H9 (cell line): ENCODE measurements at regions not wholly inside any gene's neighbourhood (a gene's known extent, or its start where the extent isn't known, plus 50 kb on each side); places are given as distances from the start of the nearest gene placed in this dataset.

Experiments used
- DNase-seq: peaks from one replicate; pipeline ENCODE4 v3.0.0-alpha.2; 2017
- H2AFZ ChIP-seq: one replicate; pipeline ENCODE4 v1.6.1; 2013; ENCODE audit warnings: mild to moderate bottlenecking, low read length, control low read depth, moderate library complexity
- H2AK5ac ChIP-seq: 2 replicates; pipeline ENCODE4 v1.6.1; 2013; ENCODE audit warnings: low read length, control low read depth, mixed read lengths; ENCODE audit not compliant: insufficient read length
- H2BK120ac ChIP-seq: one replicate; pipeline ENCODE4 v1.6.1; 2013; ENCODE audit warnings: low read depth, mild to moderate bottlenecking, low read length, control low read depth, inconsistent platforms; ENCODE audit not compliant: poor library complexity, severe bottlenecking
- H2BK12ac ChIP-seq: 2 replicates; pipeline ENCODE4 v1.6.1; 2013; ENCODE audit warnings: low read length, control low read depth, mixed read lengths, low read depth; ENCODE audit not compliant: insufficient read length
- H2BK15ac ChIP-seq: 2 replicates; pipeline ENCODE4 v1.6.1; 2013; ENCODE audit warnings: low read depth, low read length, control low read depth
- H2BK20ac ChIP-seq: one replicate; pipeline ENCODE4 v1.6.1; 2013; ENCODE audit warnings: low read depth, mild to moderate bottlenecking, low read length, control low read depth, inconsistent platforms; ENCODE audit not compliant: poor library complexity, severe bottlenecking
- H2BK5ac ChIP-seq: 2 replicates; pipeline ENCODE4 v1.6.1; 2013; ENCODE audit warnings: low read length, control low read depth, mixed read lengths; ENCODE audit not compliant: insufficient read length
- H3K14ac ChIP-seq: 2 replicates; pipeline ENCODE4 v1.6.1; 2013; ENCODE audit warnings: low read length, control low read depth; ENCODE audit not compliant: insufficient read depth
- H3K18ac ChIP-seq: 2 replicates; pipeline ENCODE4 v1.6.1; 2013; ENCODE audit warnings: low read depth, mild to moderate bottlenecking, mixed read lengths, low read length, control low read depth; ENCODE audit not compliant: insufficient read length
- H3K23ac ChIP-seq: 2 replicates; pipeline ENCODE4 v1.6.1; 2013; ENCODE audit warnings: low read length, control low read depth, mixed read lengths, low read depth; ENCODE audit not compliant: insufficient read length
- H3K23me2 ChIP-seq: 2 replicates; pipeline ENCODE4 v1.6.1; 2013; ENCODE audit warnings: low read depth, mild to moderate bottlenecking, mixed read lengths, low read length, control low read depth; ENCODE audit not compliant: insufficient read length, poor library complexity, severe bottlenecking
- H3K27ac ChIP-seq: 2 replicates; pipeline ENCODE4 v1.5.1; 2013; ENCODE audit warnings: low read length, control low read depth, mixed read lengths, low read depth; ENCODE audit not compliant: insufficient read length
- H3K27me3 ChIP-seq: 2 replicates; pipeline ENCODE4 v1.6.1; 2013; ENCODE audit warnings: low read length, control low read depth, inconsistent platforms; ENCODE audit not compliant: insufficient read depth
- H3K4ac ChIP-seq: 2 replicates; pipeline ENCODE4 v1.6.1; 2013; ENCODE audit warnings: low read depth, mild to moderate bottlenecking, control low read depth, inconsistent platforms, low read length, moderate library complexity
- H3K4me1 ChIP-seq: 2 replicates; pipeline ENCODE4 v1.6.1; 2013; ENCODE audit warnings: low read length, control low read depth, inconsistent platforms; ENCODE audit not compliant: insufficient read depth
- H3K4me2 ChIP-seq: 2 replicates; pipeline ENCODE4 v1.6.1; 2013; ENCODE audit warnings: low read length, control low read depth, mixed read lengths; ENCODE audit not compliant: insufficient read length, insufficient read depth
- H3K56ac ChIP-seq: 2 replicates; pipeline ENCODE4 v1.6.1; 2013; ENCODE audit warnings: low read depth, mild to moderate bottlenecking, mixed read lengths, low read length, control low read depth; ENCODE audit not compliant: insufficient read length
- H3K79me1 ChIP-seq: 2 replicates; pipeline ENCODE4 v1.6.1; 2013; ENCODE audit warnings: low read depth, mild to moderate bottlenecking, moderate library complexity, low read length, control low read depth, inconsistent platforms; ENCODE audit not compliant: insufficient read depth, poor library complexity, severe bottlenecking
- H3K79me2 ChIP-seq: 2 replicates; pipeline ENCODE4 v1.6.1; 2013; ENCODE audit warnings: low read length, control low read depth, inconsistent platforms; ENCODE audit not compliant: insufficient read depth
- H3K9ac ChIP-seq: 2 replicates; pipeline ENCODE4 v1.6.1; 2013; ENCODE audit warnings: low read length, control low read depth, mixed read lengths; ENCODE audit not compliant: insufficient read length; ENCODE audit errors: extremely low read depth
- H3K9me3 ChIP-seq: one replicate; pipeline ENCODE4 v1.6.1; 2013; ENCODE audit warnings: low read depth, low read length, inconsistent platforms; ENCODE audit not compliant: control insufficient read depth
- H3T11ph ChIP-seq: one replicate; pipeline ENCODE4 v1.6.1; 2013; ENCODE audit warnings: mild to moderate bottlenecking, low read length, control low read depth, inconsistent platforms
- H4K20me1 ChIP-seq: one replicate; pipeline ENCODE4 v1.6.1; 2013; ENCODE audit not compliant: control insufficient read depth, insufficient read length, insufficient read depth
- H4K5ac ChIP-seq: 2 replicates; pipeline ENCODE4 v1.6.1; 2013; ENCODE audit warnings: low read depth, mild to moderate bottlenecking, mixed read lengths, low read length, control low read depth; ENCODE audit not compliant: insufficient read length
- H4K8ac ChIP-seq: replicated peaks from 2 replicates; pipeline ENCODE4 v1.6.1; 2013; ENCODE audit warnings: low read length, control low read depth, mixed read lengths, low read depth; ENCODE audit not compliant: insufficient read length
- H4K91ac ChIP-seq: 2 replicates; pipeline ENCODE4 v1.6.1; 2013; ENCODE audit warnings: low read depth, mild to moderate bottlenecking, moderate library complexity, mixed read lengths, low read length, control low read depth; ENCODE audit not compliant: insufficient read length
- H3K27ac Mint-ChIP-seq, 3 experiments: 2 replicates in 2 of 3; 3 replicates in 1 of 3; pipeline ENCODE4 v1.8.0; 2020 to 2021; ENCODE audit warnings: mixed read lengths in 3 of 3, mild to moderate bottlenecking in 1 of 3, moderate library complexity in 1 of 3
- H3K27me3 Mint-ChIP-seq: 2 replicates; pipeline ENCODE4 v1.8.0; 2021; ENCODE audit warnings: low read depth, mild to moderate bottlenecking, moderate library complexity, mixed read lengths
- H3K36me3 Mint-ChIP-seq, 3 experiments: 2 replicates in 2 of 3; 3 replicates in 1 of 3; pipeline ENCODE4 v1.8.0; 2020 to 2021; ENCODE audit warnings: low read depth in 3 of 3, mixed read lengths in 3 of 3; ENCODE audit not compliant: insufficient read depth in 1 of 3
- H3K4me1 Mint-ChIP-seq, 2 experiments: 2 replicates each; pipeline ENCODE4 v1.8.0; 2020; ENCODE audit warnings: mixed read lengths in 2 of 2
- H3K4me3 Mint-ChIP-seq, 2 experiments: 2 replicates in 1 of 2; 3 replicates in 1 of 2; pipeline ENCODE4 v1.8.0; 2020 to 2021; ENCODE audit warnings: mild to moderate bottlenecking in 2 of 2, mixed read lengths in 2 of 2, moderate library complexity in 1 of 2
- H3K9me3 Mint-ChIP-seq, 2 experiments: 2 replicates in 1 of 2; 3 replicates in 1 of 2; pipeline ENCODE4 v1.8.0; 2020; ENCODE audit warnings: mild to moderate bottlenecking in 2 of 2, mixed read lengths in 2 of 2, moderate library complexity in 1 of 2
- WGBS: extraction: QIAGEN DNeasy Blood & Tissue Kit; methylation state at CpG from one replicate; pipeline ENCODE4 v1.1.7; 2013; ENCODE audit warnings: missing lambda C conversion rate, low lambda C conversion rate, mixed read lengths; ENCODE audit not compliant: insufficient read length; ENCODE audit errors: extremely low coverage; 5-methylcytosine and 5-hydroxymethylcytosine counted together
- TF ChIP-seq, protein P1 (sequence below): fragments of 200-600 bp; sonication (generic); conservative IDR thresholded peaks from 3 replicates; pipeline ENCODE4 v1.8.0; 2021; ENCODE audit warnings: antibody characterized with exemption, mild to moderate bottlenecking

GRCh38 chr14:94690486-94690885, 78.3 kb downstream of the SERPINA3 start:
- Histone ChIP-seq H3K18ac (no peak overlapping the region), H2BK12ac (no peak overlapping the region), H2AFZ (no peak overlapping the region), H2BK20ac (no peak overlapping the region), H4K20me1 (no peaks in the 10 kb centered on the region), H3K79me2 (no peaks in the 10 kb centered on the region), H3K4me2 (no peak overlapping the region), H3K79me1 (no peaks in the 10 kb centered on the region), H3K27me3 (no peaks in the 10 kb centered on the region; the same call in 1 of the 2 replicates), H2BK120ac (no peak overlapping the region), H2AK5ac (no peak overlapping the region), H3K23me2 (no peaks in the 10 kb centered on the region), H4K91ac (no peak overlapping the region), H2BK5ac (no peak overlapping the region), H3K9ac (no peak overlapping the region), H4K8ac (no peak overlapping the region), H4K5ac (no peak overlapping the region), H3K4me1 (no peaks in the 10 kb centered on the region; the same call in 1 of the 2 replicates), H3K27ac (no peak overlapping the region), H3K56ac (no peak overlapping the region), H3K9me3 (no peaks in the 10 kb centered on the region), H2BK15ac (no peak overlapping the region), H3K4ac (no peak overlapping the region), H3K14ac (no peak overlapping the region), H3K23ac (no peak overlapping the region), H3T11ph (no peak overlapping the region)
- no peaks in the 10 kb centered on the region for H3K36me3 Mint-ChIP-seq
- peaks cover 14 to 18% of the 10 kb centered on the region in 2 experiments for H3K4me1 Mint-ChIP-seq
- WGBS = no CpG with 5 or more reads among the region's 14 CpGs
- H3K4me3 Mint-ChIP-seq = no peak overlapping the region
- peaks cover 0 to 3% of the 10 kb centered on the region in 2 experiments; a peak in 2 of 5 replicates for H3K9me3 Mint-ChIP-seq
- TF ChIP-seq, protein P1, sequence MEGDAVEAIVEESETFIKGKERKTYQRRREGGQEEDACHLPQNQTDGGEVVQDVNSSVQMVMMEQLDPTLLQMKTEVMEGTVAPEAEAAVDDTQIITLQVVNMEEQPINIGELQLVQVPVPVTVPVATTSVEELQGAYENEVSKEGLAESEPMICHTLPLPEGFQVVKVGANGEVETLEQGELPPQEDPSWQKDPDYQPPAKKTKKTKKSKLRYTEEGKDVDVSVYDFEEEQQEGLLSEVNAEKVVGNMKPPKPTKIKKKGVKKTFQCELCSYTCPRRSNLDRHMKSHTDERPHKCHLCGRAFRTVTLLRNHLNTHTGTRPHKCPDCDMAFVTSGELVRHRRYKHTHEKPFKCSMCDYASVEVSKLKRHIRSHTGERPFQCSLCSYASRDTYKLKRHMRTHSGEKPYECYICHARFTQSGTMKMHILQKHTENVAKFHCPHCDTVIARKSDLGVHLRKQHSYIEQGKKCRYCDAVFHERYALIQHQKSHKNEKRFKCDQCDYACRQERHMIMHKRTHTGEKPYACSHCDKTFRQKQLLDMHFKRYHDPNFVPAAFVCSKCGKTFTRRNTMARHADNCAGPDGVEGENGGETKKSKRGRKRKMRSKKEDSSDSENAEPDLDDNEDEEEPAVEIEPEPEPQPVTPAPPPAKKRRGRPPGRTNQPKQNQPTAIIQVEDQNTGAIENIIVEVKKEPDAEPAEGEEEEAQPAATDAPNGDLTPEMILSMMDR = no peak
- H3K27ac Mint-ChIP-seq = peak overlapping the region in 1 of 3 experiments; percentile 35; a peak in 1 of 7 replicates
- peak; percentile 29 for DNase-seq
- peaks cover 25% of the 10 kb centered on the region for H3K27me3 Mint-ChIP-seq
